Peyer's patch (tissue), 4 donors: ENCODE measurements at regions not wholly inside any gene's neighbourhood (a gene's known extent, or its start where the extent isn't known, plus 50 kb on each side); places are given as distances from the start of the nearest gene placed in this dataset.

Experiments
- DNase-seq, 3 donors: peaks; one replicate each; pipeline ENCODE4 v3.0.0-alpha.2; 2017 to 2019
- H3K27ac ChIP-seq, 4 donors: fragments of 200-600 bp; sonication (generic); one replicate each; pipeline ENCODE4 v1.5.1; 2016 to 2019
- H3K27me3 ChIP-seq, 2 donors: fragments of 200-600 bp; sonication (generic); one replicate each; pipeline ENCODE4 v1.5.1; 2019
- H3K36me3 ChIP-seq, 3 donors: fragments of 200-600 bp; sonication (generic); one replicate each; pipeline ENCODE4 v1.5.1; 2016 to 2019
- H3K4me1 ChIP-seq, 4 donors: fragments of 200-600 bp; sonication (generic); one replicate each; pipeline ENCODE4 v1.5.1; 2016 to 2019
- H3K4me3 ChIP-seq, 4 donors: fragments of 200-600 bp; sonication (generic); 1 replicate in 3 of 4; 2 replicates in 1 of 4; pipeline ENCODE4 v1.5.1; 2016 to 2019; ENCODE audit warnings: mild to moderate bottlenecking in 1 of 4
- H3K9me3 ChIP-seq, 4 donors: fragments of 200-600 bp; sonication (generic); one replicate each; pipeline ENCODE4 v1.5.1; 2016 to 2019; ENCODE audit warnings: mild to moderate bottlenecking in 1 of 4
- CTCF ChIP-seq, 6 experiments: fragments of 450-650 bp in 4 of 6; fragments of 200-600 bp in 2 of 6; sonication (generic) in 1 of 6; IDR thresholded peaks; one replicate each; pipeline ENCODE4 v1.5.1; 2017 to 2019; ENCODE audit warnings: antibody characterized with exemption in 6 of 6, mild to moderate bottlenecking in 3 of 6, moderate library complexity in 1 of 6
- POLR2A ChIP-seq, 2 donors: fragments of 450-650 bp; IDR thresholded peaks; one replicate each; pipeline ENCODE4 v1.5.1; 2017; ENCODE audit warnings: antibody characterized with exemption in 2 of 2, mild to moderate bottlenecking in 2 of 2, moderate library complexity in 2 of 2

GRCh38 chr6:167701010-167701409 is 125.7 kb upstream of the AFDN start:
- Histone ChIP-seq H3K36me3 (no peaks in the 10 kb centered on the region), H3K4me1 (peaks cover 0 to 10% (median 0%) of the 10 kb centered on the region in 4 donors), H3K9me3 (no peaks in the 10 kb centered on the region), H3K27me3 (no peaks in the 10 kb centered on the region), H3K4me3 (no peak overlapping the region), H3K27ac (no peak overlapping the region)
- no peak for TF ChIP-seq CTCF (IDR thresholded peaks at IDR 0.05)
- TF ChIP-seq POLR2A (IDR thresholded peaks at IDR 0.05), result no peak
- DNase-seq, result no peak

DNA sequence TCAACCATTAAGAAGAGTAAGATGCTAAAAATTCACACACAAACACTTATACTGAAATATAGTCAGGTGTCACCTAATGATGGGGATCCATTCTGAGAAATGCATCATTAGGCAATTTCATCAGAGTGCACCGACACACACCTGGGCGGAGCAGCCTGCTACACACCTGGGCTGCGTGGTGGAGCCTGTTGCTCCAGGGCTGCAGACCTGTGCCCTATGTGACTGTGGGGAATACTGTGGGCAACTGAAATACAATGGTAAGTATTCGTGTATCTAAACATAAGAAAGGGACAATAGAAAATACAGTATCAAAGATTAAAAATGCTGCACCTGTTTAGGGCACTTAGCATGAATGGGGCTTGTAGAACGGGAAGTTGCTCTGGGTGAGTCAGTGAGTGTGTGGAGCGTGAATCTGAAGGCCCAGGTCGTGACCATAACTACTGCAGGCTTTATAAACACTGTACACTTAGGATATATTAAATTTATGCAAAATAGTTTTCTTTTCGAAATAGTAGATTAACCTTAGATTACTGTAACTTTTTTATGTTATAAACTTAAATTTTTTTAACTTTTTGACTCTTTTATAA is 124.4 kb upstream of the AFDN start:
- DNase-seq, result peak in 1 of 3 donors; percentile 43
- TF ChIP-seq POLR2A (IDR thresholded peaks at IDR 0.05) (no peak), CTCF (IDR thresholded peaks at IDR 0.05) (no peak)
- Histone ChIP-seq H3K4me3 (no peak overlapping the region), H3K9me3 (no peaks in the 10 kb centered on the region), H3K27ac (no peak overlapping the region), H3K27me3 (no peaks in the 10 kb centered on the region), H3K4me1 (peaks cover 0 to 10% (median 0%) of the 10 kb centered on the region in 4 donors), H3K36me3 (no peaks in the 10 kb centered on the region)

DNA sequence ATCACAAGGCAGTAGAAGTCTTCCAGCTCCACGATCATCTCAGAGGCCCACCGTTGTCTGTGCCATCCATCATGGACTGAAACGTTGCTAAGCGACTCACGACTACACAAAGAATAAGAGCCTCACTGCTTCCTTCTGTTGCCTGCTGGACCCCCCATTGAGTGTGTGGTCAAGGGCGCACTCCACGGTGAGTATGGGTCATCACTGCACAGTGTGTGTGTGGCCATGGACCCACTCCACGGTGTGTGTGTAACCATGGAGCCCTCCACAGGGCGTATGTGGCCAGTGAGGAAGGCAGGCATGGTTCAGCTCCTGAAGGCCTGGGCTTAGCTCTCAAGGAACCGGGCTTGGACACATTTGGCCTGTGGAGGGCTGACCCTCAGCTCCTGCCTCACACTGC is 123.4 kb upstream of the AFDN start:
- H3K4me1 ChIP-seq, result peaks cover 0 to 10% (median 0%) of the 10 kb centered on the region in 4 donors
- peak in 1 of 3 donors; percentile 39 for DNase-seq
- H3K9me3 ChIP-seq, result no peaks in the 10 kb centered on the region
- H3K27me3 ChIP-seq, result no peaks in the 10 kb centered on the region
- no peak for TF ChIP-seq POLR2A (IDR thresholded peaks at IDR 0.05)
- no peak for TF ChIP-seq CTCF (IDR thresholded peaks at IDR 0.05)
- H3K4me3 ChIP-seq, result no peak overlapping the region
- no peaks in the 10 kb centered on the region for H3K36me3 ChIP-seq
- no peak overlapping the region for H3K27ac ChIP-seq

DNA sequence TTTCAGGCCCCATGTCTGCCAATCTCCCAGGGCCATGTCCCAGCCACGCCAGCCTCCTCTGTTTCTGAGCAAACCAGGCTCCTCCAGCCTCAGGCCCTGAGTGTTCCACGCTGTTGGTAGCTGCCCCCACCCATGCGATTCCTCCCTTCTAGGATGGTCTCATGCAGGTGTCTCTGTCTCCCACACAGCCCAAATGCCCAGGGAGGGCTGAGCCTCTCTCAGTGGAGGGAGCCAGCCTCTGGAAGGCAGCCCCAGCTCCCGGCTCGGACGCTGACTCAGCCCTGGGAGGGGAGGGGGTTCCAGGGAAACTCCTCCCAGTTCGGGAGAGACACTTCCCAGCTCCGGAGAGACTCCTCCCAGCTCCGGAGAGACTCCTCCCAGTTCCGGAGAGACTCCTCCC is 122.9 kb upstream of the AFDN start:
- no peaks in the 10 kb centered on the region for H3K36me3 ChIP-seq
- DNase-seq, result peak in 1 of 3 donors; percentile 18
- peaks cover 0 to 10% (median 0%) of the 10 kb centered on the region in 4 donors for H3K4me1 ChIP-seq
- H3K27ac ChIP-seq, result no peak overlapping the region
- no peaks in the 10 kb centered on the region for H3K27me3 ChIP-seq
- H3K9me3 ChIP-seq, result no peaks in the 10 kb centered on the region
- no peak overlapping the region for H3K4me3 ChIP-seq
- TF ChIP-seq CTCF (IDR thresholded peaks at IDR 0.05) (no peak), POLR2A (IDR thresholded peaks at IDR 0.05) (no peak)

DNA sequence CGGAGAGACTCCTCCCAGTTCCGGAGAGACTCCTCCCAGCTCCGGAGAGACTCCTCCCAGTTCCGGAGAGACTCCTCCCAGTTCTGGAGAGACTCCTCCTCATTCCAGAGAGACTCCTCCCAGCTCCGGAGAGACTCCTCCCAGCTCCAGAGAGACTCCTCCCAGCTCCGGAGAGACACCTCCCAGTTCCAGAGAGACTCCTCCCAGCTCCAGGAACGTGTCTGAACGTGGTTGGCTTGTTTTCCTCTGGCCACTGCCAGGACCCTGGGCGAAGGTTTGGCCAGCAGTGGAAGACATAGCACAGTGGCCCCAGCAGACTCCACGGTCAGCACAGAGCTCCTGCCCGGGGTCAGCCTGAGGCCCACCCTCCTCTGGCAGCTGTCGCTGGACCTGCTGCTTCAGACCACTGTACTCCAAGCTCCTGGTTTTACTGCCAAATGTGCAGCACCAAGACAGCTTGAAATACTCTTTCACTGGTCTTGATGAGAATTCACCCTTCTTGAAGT is 122.3 kb upstream of the AFDN start:
- Histone ChIP-seq H3K4me3 (no peak overlapping the region), H3K36me3 (no peaks in the 10 kb centered on the region), H3K27me3 (no peaks in the 10 kb centered on the region), H3K4me1 (peaks cover 0 to 8% (median 0%) of the 10 kb centered on the region in 4 donors), H3K9me3 (no peaks in the 10 kb centered on the region), H3K27ac (no peak overlapping the region)
- peak in 1 of 3 donors; percentile 17 for DNase-seq
- no peak for TF ChIP-seq POLR2A (IDR thresholded peaks at IDR 0.05)
- no peak for TF ChIP-seq CTCF (IDR thresholded peaks at IDR 0.05)
